ENCODE measurements at regions not wholly inside any gene's neighbourhood (a gene's known extent, or its start where the extent isn't known, plus 50 kb on each side); places are given as distances from the start of the nearest gene placed in this dataset.

DNA sequence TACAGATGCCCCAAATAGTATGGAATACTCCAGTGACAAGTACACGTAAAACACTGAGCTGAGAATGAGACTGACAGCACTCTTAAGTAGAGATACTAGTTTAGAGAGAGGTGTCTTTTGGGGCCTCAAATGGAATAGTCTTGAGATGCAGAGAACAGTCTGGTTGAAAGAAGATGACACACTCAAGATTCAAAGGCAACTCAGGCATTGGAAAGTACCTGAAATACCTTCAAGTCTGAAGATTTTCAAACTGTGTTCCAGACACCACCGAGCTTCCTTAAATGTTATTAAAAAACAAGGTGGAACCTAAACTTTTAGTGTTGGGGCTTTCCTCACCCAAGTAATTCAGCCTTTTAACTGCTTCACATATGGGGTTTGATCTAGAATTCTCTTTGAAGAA lies 437.7 kb downstream of the OMA1 start:
- Mint-ChIP-seq H3K9me3 (peaks cover 3% of the 10 kb centered on the region), H3K27ac (no peak overlapping the region), H3K4me1 (no peaks in the 10 kb centered on the region), H3K27me3 (peaks cover 12% of the 10 kb centered on the region), H3K36me3 (ENCODE audit: low read depth) (no peaks in the 10 kb centered on the region), H3K4me3 (no peak overlapping the region)
- no peak for ATAC-seq (replicated peaks)

DNA sequence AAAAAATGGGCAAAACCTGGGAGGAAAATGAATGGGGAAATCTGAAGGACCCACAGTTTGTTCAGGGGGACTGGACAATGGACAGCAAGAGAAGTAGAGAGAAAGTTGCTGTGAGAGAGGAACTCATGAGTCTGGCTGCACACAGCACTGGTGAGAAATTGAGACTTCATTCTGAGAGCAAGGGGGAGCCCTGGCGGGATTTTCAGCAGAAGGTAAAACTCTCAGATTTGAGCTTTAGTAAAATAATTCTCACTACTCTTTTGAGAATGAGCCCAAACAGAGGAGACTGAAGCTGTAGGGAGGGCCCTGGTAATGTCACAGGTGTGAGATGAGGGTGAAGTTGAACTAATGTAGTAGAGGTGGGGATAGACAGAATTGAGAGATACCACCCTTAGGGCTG lies 438.6 kb downstream of the OMA1 start:
- peaks cover 13% of the 10 kb centered on the region for H3K27me3 Mint-ChIP-seq
- peaks cover 2% of the 10 kb centered on the region for H3K9me3 Mint-ChIP-seq
- H3K27ac Mint-ChIP-seq: no peak overlapping the region
- no peaks in the 10 kb centered on the region for H3K36me3 Mint-ChIP-seq (ENCODE audit: low read depth)
- H3K4me1 Mint-ChIP-seq: no peaks in the 10 kb centered on the region
- no peak overlapping the region for H3K4me3 Mint-ChIP-seq
- no peak for ATAC-seq (replicated peaks)

DNA sequence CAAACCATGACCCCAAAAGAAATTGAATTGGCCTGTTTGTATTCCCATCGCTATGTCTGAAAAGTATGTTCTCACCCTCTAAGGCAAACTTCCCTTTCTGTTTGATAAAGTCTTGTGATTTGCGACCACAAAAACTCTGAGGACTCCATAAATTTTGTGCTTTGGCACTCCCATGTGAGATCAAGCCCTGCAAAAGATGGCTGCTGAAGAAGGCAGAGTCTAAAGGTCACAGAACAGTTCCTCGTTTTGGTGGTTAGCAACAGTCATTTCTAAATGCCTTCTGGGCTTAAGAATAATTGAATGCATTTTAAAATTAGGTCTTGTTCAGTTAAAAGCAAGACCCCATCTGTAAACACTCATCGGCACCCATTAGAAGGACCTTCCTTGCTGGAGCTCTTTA lies 441.6 kb downstream of the OMA1 start:
- H3K4me3 Mint-ChIP-seq: no peak overlapping the region
- peaks cover 10% of the 10 kb centered on the region for H3K27me3 Mint-ChIP-seq
- no peaks in the 10 kb centered on the region for H3K36me3 Mint-ChIP-seq (ENCODE audit: low read depth)
- no peaks in the 10 kb centered on the region for H3K4me1 Mint-ChIP-seq
- no peak overlapping the region for H3K27ac Mint-ChIP-seq
- no peaks in the 10 kb centered on the region for H3K9me3 Mint-ChIP-seq
- ATAC-seq (replicated peaks): no peak

DNA sequence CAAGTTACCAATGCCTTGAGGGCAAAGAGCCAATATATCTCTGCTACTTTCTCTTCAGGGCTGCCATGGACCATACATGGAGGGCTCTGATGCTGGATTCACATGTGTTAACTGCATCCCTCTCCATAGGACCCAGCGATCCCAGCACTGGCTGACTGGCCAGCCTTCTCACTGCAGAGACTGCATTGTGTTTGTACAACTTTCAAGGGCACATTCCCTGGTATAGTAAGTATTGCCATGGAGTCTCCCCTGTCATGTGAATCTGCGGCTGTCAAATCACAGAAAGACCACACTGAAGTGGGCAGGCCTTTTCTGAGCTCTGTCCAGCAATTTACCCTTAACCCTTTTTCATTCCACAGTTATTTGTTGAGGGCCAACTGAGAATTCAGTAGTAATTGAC lies 449.8 kb downstream of the OMA1 start:
- H3K27me3 Mint-ChIP-seq: peaks cover 8% of the 10 kb centered on the region
- H3K36me3 Mint-ChIP-seq (ENCODE audit: low read depth): no peaks in the 10 kb centered on the region
- H3K4me1 Mint-ChIP-seq: no peaks in the 10 kb centered on the region
- no peak overlapping the region for H3K27ac Mint-ChIP-seq
- no peak overlapping the region for H3K4me3 Mint-ChIP-seq
- peaks cover 4% of the 10 kb centered on the region for H3K9me3 Mint-ChIP-seq
- ATAC-seq (replicated peaks): no peak

DNA sequence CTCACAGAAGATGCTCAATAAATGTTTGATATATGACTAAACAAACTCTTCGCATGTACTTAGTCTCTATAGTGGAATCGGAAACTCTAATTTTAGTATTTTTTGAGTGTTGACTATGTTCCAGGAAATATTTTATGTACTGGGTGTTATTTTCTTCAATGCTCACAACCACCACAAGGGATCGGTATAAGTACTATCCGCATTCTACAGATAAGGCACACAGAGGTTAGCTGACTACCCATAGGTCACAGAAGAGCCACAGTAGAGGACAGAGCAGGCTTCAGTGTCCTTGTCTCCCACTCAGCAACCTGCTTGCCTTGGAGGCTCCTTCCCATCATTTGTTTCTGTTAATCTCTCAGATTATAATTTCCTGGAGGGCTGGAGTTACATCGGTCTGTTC lies 451.3 kb downstream of the OMA1 start:
- H3K9me3 Mint-ChIP-seq: peaks cover 4% of the 10 kb centered on the region
- ATAC-seq (replicated peaks): no peak
- no peaks in the 10 kb centered on the region for H3K4me1 Mint-ChIP-seq
- peaks cover 8% of the 10 kb centered on the region for H3K27me3 Mint-ChIP-seq
- no peaks in the 10 kb centered on the region for H3K36me3 Mint-ChIP-seq (ENCODE audit: low read depth)
- no peak overlapping the region for H3K27ac Mint-ChIP-seq
- no peak overlapping the region for H3K4me3 Mint-ChIP-seq

DNA sequence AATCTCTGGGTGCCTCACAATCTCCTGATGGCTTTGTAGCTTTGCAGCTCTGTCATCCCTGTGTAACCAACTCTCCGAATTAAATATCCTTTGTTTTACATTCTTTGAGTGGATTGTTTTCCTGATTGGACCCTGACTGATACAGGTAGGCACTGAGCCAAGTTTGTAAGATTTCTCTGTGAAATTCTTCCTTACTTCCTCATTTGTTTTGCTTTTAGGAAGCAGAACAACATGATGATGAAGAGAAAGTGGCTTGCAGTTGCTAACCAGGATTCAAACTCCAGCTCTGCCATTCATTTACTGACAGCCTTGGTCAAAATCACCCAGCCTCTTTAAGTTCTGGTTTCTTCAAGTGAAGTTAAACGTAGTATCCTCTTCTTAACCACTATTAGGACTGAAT lies 452.3 kb downstream of the OMA1 start:
- Mint-ChIP-seq H3K27me3 (peaks cover 8% of the 10 kb centered on the region), H3K36me3 (ENCODE audit: low read depth) (no peaks in the 10 kb centered on the region), H3K27ac (no peak overlapping the region), H3K9me3 (peaks cover 4% of the 10 kb centered on the region), H3K4me3 (no peak overlapping the region), H3K4me1 (no peaks in the 10 kb centered on the region)
- no peak for ATAC-seq (replicated peaks)

DNA sequence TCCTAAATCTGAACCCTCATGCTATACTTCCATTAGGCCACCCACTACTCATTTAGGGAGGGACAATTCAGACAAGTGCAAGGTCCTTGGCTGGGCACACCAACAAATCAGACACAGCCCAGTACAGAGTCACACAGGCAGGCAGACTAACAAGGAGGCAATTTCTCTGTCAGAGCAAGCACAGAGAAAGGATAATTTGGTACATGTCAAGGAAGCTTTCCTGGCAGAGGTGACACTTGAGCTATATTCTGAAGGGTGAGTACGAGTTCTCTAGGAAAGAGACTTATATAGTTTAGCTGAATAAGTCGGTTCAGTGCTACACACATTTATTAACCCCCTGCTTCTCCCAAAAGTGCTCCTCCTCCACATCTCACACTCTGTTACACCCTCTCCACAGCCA lies 455.9 kb downstream of the OMA1 start:
- no peak overlapping the region for H3K4me3 Mint-ChIP-seq
- H3K27ac Mint-ChIP-seq: no peak overlapping the region
- no peak for ATAC-seq (replicated peaks)
- H3K27me3 Mint-ChIP-seq: peaks cover 9% of the 10 kb centered on the region
- no peaks in the 10 kb centered on the region for H3K9me3 Mint-ChIP-seq
- H3K36me3 Mint-ChIP-seq (ENCODE audit: low read depth): no peaks in the 10 kb centered on the region
- no peaks in the 10 kb centered on the region for H3K4me1 Mint-ChIP-seq

DNA sequence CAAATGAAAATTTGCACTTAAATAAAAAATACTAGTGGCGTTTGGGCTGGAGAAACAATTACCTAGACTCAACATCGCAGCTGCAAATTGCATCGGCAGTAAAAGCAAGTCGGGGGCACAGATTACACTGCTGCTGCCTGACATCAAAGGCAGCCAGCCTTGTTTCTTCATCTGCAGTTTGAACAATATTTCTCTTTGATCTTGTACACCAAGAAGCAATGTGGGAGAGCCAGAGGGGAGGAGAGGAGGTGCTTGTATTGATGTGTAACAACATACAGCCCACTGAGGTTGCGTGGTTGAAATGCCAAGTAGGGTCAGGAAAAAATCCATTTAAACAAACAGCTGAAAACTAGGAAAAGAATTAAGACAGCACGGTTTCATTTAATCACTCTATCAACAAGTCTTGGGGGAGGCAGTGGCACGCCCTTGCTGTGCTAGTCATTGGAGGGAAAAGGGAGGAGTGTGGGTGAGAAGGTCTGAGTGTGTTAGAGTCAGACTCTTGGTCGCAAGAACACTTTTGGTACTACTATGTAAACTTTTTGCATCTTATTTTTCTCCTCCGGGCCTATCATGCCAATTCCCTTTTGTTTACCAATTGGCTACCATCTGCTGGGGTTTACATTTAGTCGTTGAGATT lies 456.5 kb downstream of the OMA1 start:
- no peaks in the 10 kb centered on the region for H3K36me3 Mint-ChIP-seq (ENCODE audit: low read depth)
- ATAC-seq (replicated peaks): no peak
- no peaks in the 10 kb centered on the region for H3K4me1 Mint-ChIP-seq
- peaks cover 9% of the 10 kb centered on the region for H3K27me3 Mint-ChIP-seq
- no peaks in the 10 kb centered on the region for H3K9me3 Mint-ChIP-seq
- H3K4me3 Mint-ChIP-seq: no peak overlapping the region
- H3K27ac Mint-ChIP-seq: no peak overlapping the region

DNA sequence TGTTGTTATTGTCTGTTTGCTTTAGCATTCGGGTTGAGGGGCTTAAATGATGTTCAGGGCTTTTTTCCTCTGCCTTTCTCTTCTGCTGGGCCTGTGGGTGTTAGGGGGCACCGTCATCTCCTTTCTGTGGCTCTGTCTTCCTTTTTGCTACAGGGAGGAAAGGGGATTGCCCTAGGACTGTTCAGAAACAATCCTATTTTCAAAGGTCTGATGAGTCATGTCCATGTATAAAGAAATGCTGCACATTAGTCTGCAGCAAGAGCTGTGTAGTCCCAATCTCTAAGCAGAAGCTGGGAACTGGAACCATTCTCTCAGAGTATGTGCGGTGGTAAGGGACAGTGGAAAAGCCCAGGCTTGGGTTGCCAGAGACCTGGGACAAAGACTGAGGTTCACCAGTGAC lies 462.3 kb downstream of the OMA1 start:
- Mint-ChIP-seq H3K27me3 (peaks cover 9% of the 10 kb centered on the region), H3K4me1 (no peaks in the 10 kb centered on the region), H3K9me3 (no peaks in the 10 kb centered on the region), H3K4me3 (no peak overlapping the region), H3K27ac (no peak overlapping the region), H3K36me3 (ENCODE audit: low read depth) (no peaks in the 10 kb centered on the region)
- ATAC-seq (replicated peaks): peak; percentile 21

DNA sequence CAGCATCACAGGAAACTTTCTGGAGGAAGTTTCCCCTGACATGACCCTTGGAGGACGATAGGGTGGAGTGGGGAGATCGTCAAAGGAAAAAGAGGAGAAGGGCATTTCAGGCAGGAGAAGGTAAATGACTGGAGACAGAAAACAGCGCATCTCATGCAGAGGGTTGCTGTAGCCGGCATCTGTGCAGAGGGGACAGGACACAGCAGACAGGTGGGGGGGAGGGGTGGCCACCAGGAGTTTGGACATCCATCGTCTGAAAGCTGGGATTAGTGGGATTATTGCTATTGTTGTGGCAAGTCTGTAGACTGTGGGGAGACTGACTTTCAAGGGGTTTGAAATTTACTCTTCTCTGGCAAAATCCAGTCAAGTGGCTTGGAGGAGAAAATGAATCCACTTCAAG lies 463.9 kb downstream of the OMA1 start:
- no peak for ATAC-seq (replicated peaks)
- peaks cover 9% of the 10 kb centered on the region for H3K27me3 Mint-ChIP-seq
- H3K4me3 Mint-ChIP-seq: no peak overlapping the region
- H3K36me3 Mint-ChIP-seq (ENCODE audit: low read depth): no peaks in the 10 kb centered on the region
- no peaks in the 10 kb centered on the region for H3K9me3 Mint-ChIP-seq
- H3K27ac Mint-ChIP-seq: no peak overlapping the region
- H3K4me1 Mint-ChIP-seq: no peaks in the 10 kb centered on the region

DNA sequence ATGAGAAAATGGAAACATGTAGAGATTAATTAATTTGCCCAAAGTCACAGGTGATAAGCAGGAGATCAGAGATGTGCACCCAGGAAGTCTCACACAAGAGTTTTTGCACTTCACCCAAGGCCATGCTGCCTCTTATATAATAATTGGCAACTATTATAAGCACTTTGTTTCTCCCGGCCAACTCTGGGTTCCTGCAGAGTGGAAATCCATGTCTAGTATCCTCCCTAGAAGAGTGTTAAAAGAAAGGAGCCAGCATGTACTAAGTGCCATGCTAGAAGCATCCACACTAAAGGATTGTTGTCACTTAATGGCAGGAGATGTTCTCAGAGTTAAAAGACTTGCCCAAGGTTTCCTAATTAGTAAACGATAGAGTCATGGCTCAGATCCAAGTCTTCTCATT lies 470.3 kb downstream of the OMA1 start:
- H3K36me3 Mint-ChIP-seq (ENCODE audit: low read depth): no peaks in the 10 kb centered on the region
- no peak overlapping the region for H3K4me3 Mint-ChIP-seq
- H3K4me1 Mint-ChIP-seq: no peaks in the 10 kb centered on the region
- H3K27me3 Mint-ChIP-seq: peaks cover 3% of the 10 kb centered on the region
- H3K27ac Mint-ChIP-seq: no peak overlapping the region
- no peaks in the 10 kb centered on the region for H3K9me3 Mint-ChIP-seq
- no peak for ATAC-seq (replicated peaks)

DNA sequence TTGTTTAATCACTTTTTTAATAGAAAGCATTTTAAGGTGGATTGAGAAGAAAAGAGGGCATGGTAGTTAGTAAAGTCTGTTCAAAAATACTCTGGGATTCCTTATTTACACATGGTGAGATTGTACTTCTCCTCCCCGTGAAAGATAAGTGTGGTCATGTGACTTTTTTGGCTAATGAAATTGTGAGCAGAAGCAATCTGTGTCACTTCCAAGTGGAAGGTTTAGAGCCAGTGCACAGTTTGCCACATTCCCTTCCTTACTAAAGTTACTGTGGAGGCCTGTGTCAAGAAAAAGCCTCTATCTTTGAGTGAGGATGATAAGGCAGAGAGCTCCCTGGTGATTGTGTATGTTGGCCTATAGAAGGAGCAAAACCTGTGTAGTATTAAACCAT lies 471.3 kb downstream of the OMA1 start:
- Mint-ChIP-seq H3K9me3 (no peaks in the 10 kb centered on the region), H3K4me1 (no peaks in the 10 kb centered on the region), H3K27me3 (peaks cover 3% of the 10 kb centered on the region), H3K36me3 (ENCODE audit: low read depth) (no peaks in the 10 kb centered on the region), H3K4me3 (no peak overlapping the region), H3K27ac (no peak overlapping the region)
- no peak for ATAC-seq (replicated peaks)

DNA sequence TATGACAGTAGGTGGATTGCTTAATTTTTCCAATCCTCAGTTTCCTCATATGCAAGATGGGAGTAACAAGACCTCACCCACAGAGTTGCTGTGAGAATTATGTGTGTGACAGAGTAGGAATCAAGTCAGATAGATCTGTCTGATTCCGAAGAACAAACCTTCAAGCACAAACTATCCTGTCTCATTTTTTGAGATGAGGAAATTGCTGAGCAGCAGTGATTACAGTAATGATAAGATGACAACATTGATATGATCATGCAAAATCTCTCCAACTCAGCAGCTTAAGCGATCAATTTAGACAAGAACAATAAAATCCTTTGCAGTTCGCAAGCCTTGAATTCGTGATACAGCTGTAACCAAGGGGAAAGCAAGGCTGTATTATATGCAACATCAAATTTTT lies 474.1 kb downstream of the OMA1 start:
- H3K4me1 Mint-ChIP-seq: no peaks in the 10 kb centered on the region
- no peaks in the 10 kb centered on the region for H3K9me3 Mint-ChIP-seq
- no peaks in the 10 kb centered on the region for H3K27me3 Mint-ChIP-seq
- H3K36me3 Mint-ChIP-seq (ENCODE audit: low read depth): no peaks in the 10 kb centered on the region
- no peak overlapping the region for H3K4me3 Mint-ChIP-seq
- no peak for ATAC-seq (replicated peaks)
- H3K27ac Mint-ChIP-seq: no peak overlapping the region

DNA sequence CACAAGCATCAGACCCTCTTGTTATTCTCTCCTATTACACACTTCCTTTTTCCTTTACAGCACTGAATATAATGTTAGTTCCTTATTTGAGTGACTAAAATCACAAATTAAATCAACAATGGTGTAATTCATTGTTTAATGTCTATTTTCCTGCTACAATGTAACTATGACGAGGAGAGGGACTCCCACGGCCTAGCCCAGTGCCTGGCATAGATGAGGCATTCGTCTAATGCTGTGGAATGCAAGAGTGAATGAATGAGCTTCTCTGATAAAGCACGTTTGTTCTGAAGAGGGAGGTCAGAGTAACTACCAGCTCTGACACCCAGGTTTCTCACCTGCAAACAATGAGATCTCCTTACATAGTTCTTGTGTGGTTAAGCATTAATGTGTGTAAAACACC lies 479.4 kb downstream of the OMA1 start:
- Mint-ChIP-seq H3K27ac (no peak overlapping the region), H3K4me1 (no peaks in the 10 kb centered on the region), H3K4me3 (no peak overlapping the region), H3K9me3 (no peaks in the 10 kb centered on the region), H3K27me3 (no peaks in the 10 kb centered on the region), H3K36me3 (ENCODE audit: low read depth) (no peaks in the 10 kb centered on the region)
- ATAC-seq (replicated peaks): no peak

DNA sequence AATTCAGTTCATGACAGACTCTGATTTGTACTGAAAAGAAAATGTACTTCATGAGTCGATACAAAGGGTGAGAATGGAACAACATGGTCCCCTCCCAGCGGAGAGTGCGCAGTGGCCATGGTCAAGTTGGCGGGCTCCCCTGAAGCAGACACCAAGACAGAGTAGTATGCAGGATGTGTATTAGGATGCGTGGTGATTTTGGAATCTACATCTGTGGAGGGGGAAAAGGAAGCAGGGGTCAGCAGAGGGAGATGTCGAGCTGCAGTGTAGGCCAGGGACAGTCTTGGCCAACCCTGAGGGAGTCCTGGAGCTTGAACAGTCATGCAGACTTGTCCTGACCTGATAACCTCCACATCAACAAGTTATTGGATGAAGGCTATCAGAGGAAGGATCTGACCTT lies 481.0 kb downstream of the OMA1 start:
- no peak overlapping the region for H3K4me3 Mint-ChIP-seq

DNA sequence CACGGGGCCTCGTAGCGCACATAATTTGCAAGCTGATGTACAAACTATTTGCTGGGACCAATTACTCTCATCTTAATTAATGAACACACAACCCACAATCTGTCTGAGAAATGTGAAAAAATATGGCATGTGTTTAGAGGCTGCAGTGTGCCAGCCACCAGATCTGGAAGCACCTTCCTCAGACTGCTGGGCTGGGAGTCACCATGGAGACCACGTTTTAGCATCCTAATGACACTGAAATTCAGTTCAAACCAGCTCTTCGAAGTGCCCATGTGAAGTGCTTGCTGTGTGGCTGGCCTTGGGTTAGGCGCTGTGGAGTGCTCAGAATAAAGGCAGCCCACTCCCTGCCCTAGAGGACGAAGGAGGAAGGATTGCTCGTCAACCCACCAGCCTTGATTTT lies 482.4 kb downstream of the OMA1 start:
- Mint-ChIP-seq H3K27ac (no peak overlapping the region), H3K4me3 (no peak overlapping the region), H3K27me3 (peaks cover 3% of the 10 kb centered on the region), H3K36me3 (ENCODE audit: low read depth) (no peaks in the 10 kb centered on the region), H3K4me1 (no peaks in the 10 kb centered on the region), H3K9me3 (no peaks in the 10 kb centered on the region)
- no peak for ATAC-seq (replicated peaks)

More for the DNA sequence above, 481.0 kb downstream of the OMA1 start:
- H3K4me1 Mint-ChIP-seq: no peaks in the 10 kb centered on the region
- no peaks in the 10 kb centered on the region for H3K36me3 Mint-ChIP-seq (ENCODE audit: low read depth)
- H3K9me3 Mint-ChIP-seq: no peaks in the 10 kb centered on the region
- no peaks in the 10 kb centered on the region for H3K27me3 Mint-ChIP-seq
- no peak overlapping the region for H3K27ac Mint-ChIP-seq
- ATAC-seq (replicated peaks): no peak
